ENCODE measurements at regions not wholly inside any gene's neighbourhood (a gene's known extent, or its start where the extent isn't known, plus 50 kb on each side); places are given as distances from the start of the nearest gene placed in this dataset.

- peak; percentile 67; the same call in 1 of the 2 replicates for TF ChIP-seq PRDM10 (CRISPR knock-in tag; IDR thresholded peaks at IDR 0.05; ENCODE audit: low read depth)
- no peak for TF ChIP-seq ZNF660 (CRISPR knock-in tag; IDR thresholded peaks at IDR 0.05; ENCODE audit: borderline replicate concordance, low read depth)
- TF ChIP-seq ZNF670 (CRISPR knock-in tag; IDR thresholded peaks at IDR 0.05; ENCODE audit: borderline replicate concordance): peak; percentile 69; the same call in 1 of the 2 replicates
- no peak for TF ChIP-seq ZNF20 (CRISPR knock-in tag; IDR thresholded peaks at IDR 0.05)
- no peak for TF ChIP-seq ZFYVE20 (CRISPR knock-in tag; IDR thresholded peaks at IDR 0.05; ENCODE audit: borderline replicate concordance, low read depth)
- no peak for TF ChIP-seq PREB (CRISPR knock-in tag; IDR thresholded peaks at IDR 0.05)
- TF ChIP-seq CENPT (CRISPR knock-in tag; IDR thresholded peaks at IDR 0.05; ENCODE audit: low read depth): no peak
- peak; percentile 81 for TF ChIP-seq SAP130 (CRISPR knock-in tag; IDR thresholded peaks at IDR 0.05; ENCODE audit: low read depth)
- TF ChIP-seq ZNF234 (CRISPR knock-in tag; conservative IDR thresholded peaks at IDR 0.05): no peak
- TF ChIP-seq SUZ12 (IDR thresholded peaks at IDR 0.05; ENCODE audit: low read depth, low read length): no peak
- peak; percentile 33 for TF ChIP-seq KMT2A (CRISPR knock-in tag; IDR thresholded peaks at IDR 0.05)
- TF ChIP-seq ZNF275 (CRISPR knock-in tag; IDR thresholded peaks at IDR 0.05; ENCODE audit: borderline replicate concordance): 0 out of 2 replicates have a peak, but pooled peaks have one; percentile 62
- TF ChIP-seq NFE2L2 (IDR thresholded peaks at IDR 0.05; ENCODE audit: low read length): no peak
- peak; percentile 75; the same call in 1 of the 2 replicates for TF ChIP-seq HOXD1 (CRISPR knock-in tag; IDR thresholded peaks at IDR 0.05)
- TF ChIP-seq ZNF281 (CRISPR knock-in tag; IDR thresholded peaks at IDR 0.05; ENCODE audit: borderline replicate concordance): no peak
- peak; percentile 33; the same call in 1 of the 2 replicates for TF ChIP-seq CREM (IDR thresholded peaks at IDR 0.05)
- TF ChIP-seq CREM (CRISPR knock-in tag; IDR thresholded peaks at IDR 0.05): no peak
- TF ChIP-seq HMG20B (CRISPR knock-in tag; conservative IDR thresholded peaks at IDR 0.05): no peak; the same call in 1 of the 2 replicates
- no peak; the same call in 1 of the 2 replicates for TF ChIP-seq ATF7 (IDR thresholded peaks at IDR 0.05)
- TF ChIP-seq ATF7 (CRISPR knock-in tag; IDR thresholded peaks at IDR 0.05): peak; percentile 89; the same call in 1 of the 2 replicates
- TF ChIP-seq BCL6 (CRISPR knock-in tag; IDR thresholded peaks at IDR 0.05): peak; percentile 79
Measured at GRCh38 chr2:120539937-120540718, 194.2 kb downstream of the INHBB start (continued).
